ENCODE measurements at regions not wholly inside any gene's neighbourhood (a gene's known extent, or its start where the extent isn't known, plus 50 kb on each side); places are given as distances from the start of the nearest gene placed in this dataset.

DNA sequence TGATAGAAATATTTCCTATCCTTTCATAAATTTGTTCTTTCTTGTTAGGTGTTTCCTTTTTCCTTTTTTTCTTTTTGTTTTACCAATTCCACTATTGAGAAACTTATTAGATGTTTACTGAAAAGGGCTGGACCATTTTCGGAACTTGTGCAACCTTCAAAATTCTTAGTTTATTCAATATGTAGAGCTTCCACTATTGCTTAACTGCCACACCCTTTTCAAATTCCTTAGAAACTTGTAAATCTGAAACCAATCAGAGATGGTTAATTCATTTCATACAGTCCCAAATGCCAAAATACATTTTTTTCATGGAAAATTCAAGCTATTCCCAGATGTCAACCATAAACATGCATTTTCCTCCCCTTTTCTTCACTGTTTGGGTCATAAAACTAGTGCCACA, 66.1 kb upstream of the SLC39A8 start:
- TF ChIP-seq, protein P1, sequence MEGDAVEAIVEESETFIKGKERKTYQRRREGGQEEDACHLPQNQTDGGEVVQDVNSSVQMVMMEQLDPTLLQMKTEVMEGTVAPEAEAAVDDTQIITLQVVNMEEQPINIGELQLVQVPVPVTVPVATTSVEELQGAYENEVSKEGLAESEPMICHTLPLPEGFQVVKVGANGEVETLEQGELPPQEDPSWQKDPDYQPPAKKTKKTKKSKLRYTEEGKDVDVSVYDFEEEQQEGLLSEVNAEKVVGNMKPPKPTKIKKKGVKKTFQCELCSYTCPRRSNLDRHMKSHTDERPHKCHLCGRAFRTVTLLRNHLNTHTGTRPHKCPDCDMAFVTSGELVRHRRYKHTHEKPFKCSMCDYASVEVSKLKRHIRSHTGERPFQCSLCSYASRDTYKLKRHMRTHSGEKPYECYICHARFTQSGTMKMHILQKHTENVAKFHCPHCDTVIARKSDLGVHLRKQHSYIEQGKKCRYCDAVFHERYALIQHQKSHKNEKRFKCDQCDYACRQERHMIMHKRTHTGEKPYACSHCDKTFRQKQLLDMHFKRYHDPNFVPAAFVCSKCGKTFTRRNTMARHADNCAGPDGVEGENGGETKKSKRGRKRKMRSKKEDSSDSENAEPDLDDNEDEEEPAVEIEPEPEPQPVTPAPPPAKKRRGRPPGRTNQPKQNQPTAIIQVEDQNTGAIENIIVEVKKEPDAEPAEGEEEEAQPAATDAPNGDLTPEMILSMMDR (IDR thresholded peaks at IDR 0.05) = no peak
- TF ChIP-seq POLR2A (IDR thresholded peaks at IDR 0.05) = no peak
- TF ChIP-seq EP300 (IDR thresholded peaks at IDR 0.05) = no peak
- no peak for TF ChIP-seq POLR2AphosphoS5 (IDR thresholded peaks at IDR 0.05)

Data from gastroesophageal sphincter (tissue), 3 donors.